Peyer's patch (tissue), 4 donors: ENCODE measurements at regions not wholly inside any gene's neighbourhood (a gene's known extent, or its start where the extent isn't known, plus 50 kb on each side); places are given as distances from the start of the nearest gene placed in this dataset.

ENCODE experiments used
- DNase-seq, 3 donors: peaks; one replicate each; pipeline ENCODE4 v3.0.0-alpha.2; 2017 to 2019
- H3K27ac ChIP-seq, 4 donors: fragments of 200-600 bp; sonication (generic); one replicate each; pipeline ENCODE4 v1.5.1; 2016 to 2019
- H3K27me3 ChIP-seq, 2 donors: fragments of 200-600 bp; sonication (generic); one replicate each; pipeline ENCODE4 v1.5.1; 2019
- H3K36me3 ChIP-seq, 3 donors: fragments of 200-600 bp; sonication (generic); one replicate each; pipeline ENCODE4 v1.5.1; 2016 to 2019
- H3K4me1 ChIP-seq, 4 donors: fragments of 200-600 bp; sonication (generic); one replicate each; pipeline ENCODE4 v1.5.1; 2016 to 2019
- H3K4me3 ChIP-seq, 4 donors: fragments of 200-600 bp; sonication (generic); 1 replicate in 3 of 4; 2 replicates in 1 of 4; pipeline ENCODE4 v1.5.1; 2016 to 2019; ENCODE audit warnings: mild to moderate bottlenecking in 1 of 4
- H3K9me3 ChIP-seq, 4 donors: fragments of 200-600 bp; sonication (generic); one replicate each; pipeline ENCODE4 v1.5.1; 2016 to 2019; ENCODE audit warnings: mild to moderate bottlenecking in 1 of 4
- CTCF ChIP-seq, 6 experiments: fragments of 450-650 bp in 4 of 6; fragments of 200-600 bp in 2 of 6; sonication (generic) in 1 of 6; IDR thresholded peaks; one replicate each; pipeline ENCODE4 v1.5.1; 2017 to 2019; ENCODE audit warnings: antibody characterized with exemption in 6 of 6, mild to moderate bottlenecking in 3 of 6, moderate library complexity in 1 of 6
- POLR2A ChIP-seq, 2 donors: fragments of 450-650 bp; IDR thresholded peaks; one replicate each; pipeline ENCODE4 v1.5.1; 2017; ENCODE audit warnings: antibody characterized with exemption in 2 of 2, mild to moderate bottlenecking in 2 of 2, moderate library complexity in 2 of 2

DNA sequence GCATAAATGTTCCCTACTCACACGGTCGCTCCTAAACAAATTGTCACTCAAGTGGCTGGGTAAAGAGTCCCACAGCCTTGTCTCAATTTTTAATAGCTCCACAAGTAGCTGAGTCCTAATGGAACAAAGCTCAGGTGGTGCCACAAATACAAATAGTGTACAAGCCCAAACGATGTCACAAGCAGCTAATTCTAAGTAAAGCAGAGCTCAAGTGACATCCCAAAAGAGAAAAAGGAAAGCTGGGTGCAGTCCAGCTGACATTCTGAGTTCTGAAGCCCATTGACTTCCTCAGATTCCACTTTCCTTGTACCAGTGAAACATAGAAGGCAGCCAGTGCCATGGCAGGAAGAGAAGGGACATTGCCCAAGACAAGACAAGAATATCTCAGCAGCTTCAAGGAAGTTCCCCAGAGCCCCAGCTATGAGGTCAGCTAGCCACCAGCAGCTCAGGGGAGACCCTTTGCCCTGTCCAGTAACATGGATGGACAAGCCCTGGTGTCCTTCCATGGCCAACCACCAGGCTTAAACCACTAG, 231.2 kb upstream of the SGCD start:
- Histone ChIP-seq H3K27me3 (no peaks in the 10 kb centered on the region), H3K9me3 (no peaks in the 10 kb centered on the region), H3K36me3 (no peaks in the 10 kb centered on the region), H3K27ac (no peak overlapping the region), H3K4me3 (no peak overlapping the region), H3K4me1 (no peaks in the 10 kb centered on the region)
- TF ChIP-seq POLR2A (IDR thresholded peaks at IDR 0.05) (no peak), CTCF (IDR thresholded peaks at IDR 0.05) (no peak)
- DNase-seq = no peak

- Histone ChIP-seq H3K9me3 (no peaks in the 10 kb centered on the region), H3K36me3 (no peaks in the 10 kb centered on the region), H3K27me3 (no peaks in the 10 kb centered on the region), H3K27ac (no peak overlapping the region), H3K4me1 (no peaks in the 10 kb centered on the region), H3K4me3 (no peak overlapping the region)
- DNase-seq = no peak
- TF ChIP-seq CTCF (IDR thresholded peaks at IDR 0.05) = no peak
- no peak for TF ChIP-seq POLR2A (IDR thresholded peaks at IDR 0.05)
Observed at GRCh38 chr5:156096259-156096658, 230.7 kb upstream of the SGCD start.

DNA sequence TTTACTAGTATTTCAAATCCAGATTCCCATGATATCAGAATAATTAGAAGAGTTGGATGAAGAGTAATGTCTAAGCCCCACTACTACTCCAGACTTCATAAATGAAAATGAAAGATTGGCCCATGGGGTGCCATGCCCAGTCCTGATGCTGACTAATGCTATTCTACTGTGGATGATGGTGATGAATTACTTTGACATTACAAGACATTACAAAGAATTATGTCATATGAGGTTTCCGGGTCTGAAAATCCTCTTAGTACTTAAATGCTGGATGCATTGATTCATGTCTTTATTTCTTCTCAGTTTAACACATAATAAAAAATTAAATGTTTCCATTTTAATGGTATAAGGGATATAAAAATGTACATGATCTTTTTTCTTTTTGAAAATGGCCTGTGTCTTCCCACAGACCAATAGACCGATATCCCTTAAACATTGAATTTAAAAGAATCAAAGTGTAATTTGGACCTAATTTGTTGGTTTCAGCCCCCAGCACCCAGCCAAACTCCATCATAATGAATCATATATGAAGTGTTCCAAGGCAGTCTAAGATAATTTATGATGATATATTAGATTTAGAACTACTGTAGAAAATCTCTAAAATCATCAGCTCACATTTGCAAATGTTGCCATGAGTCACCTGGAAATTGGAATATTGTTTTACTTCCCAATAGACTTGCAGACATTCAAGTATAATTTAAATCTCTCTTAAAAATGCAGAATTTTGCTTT, 223.6 kb upstream of the SGCD start:
- H3K27ac ChIP-seq = no peak overlapping the region
- H3K36me3 ChIP-seq = no peaks in the 10 kb centered on the region
- no peak for DNase-seq
- H3K4me3 ChIP-seq = no peak overlapping the region
- TF ChIP-seq POLR2A (IDR thresholded peaks at IDR 0.05) = no peak
- no peaks in the 10 kb centered on the region for H3K27me3 ChIP-seq
- H3K4me1 ChIP-seq = no peaks in the 10 kb centered on the region
- no peaks in the 10 kb centered on the region for H3K9me3 ChIP-seq

GRCh38 chr5:156109317-156110023, 217.5 kb upstream of the SGCD start:
- Histone ChIP-seq H3K4me1 (no peaks in the 10 kb centered on the region), H3K36me3 (no peaks in the 10 kb centered on the region), H3K9me3 (no peaks in the 10 kb centered on the region), H3K4me3 (no peak overlapping the region), H3K27ac (no peak overlapping the region), H3K27me3 (no peaks in the 10 kb centered on the region)
- no peak for DNase-seq
- no peak for TF ChIP-seq CTCF (IDR thresholded peaks at IDR 0.05)
- TF ChIP-seq POLR2A (IDR thresholded peaks at IDR 0.05) = no peak

DNA sequence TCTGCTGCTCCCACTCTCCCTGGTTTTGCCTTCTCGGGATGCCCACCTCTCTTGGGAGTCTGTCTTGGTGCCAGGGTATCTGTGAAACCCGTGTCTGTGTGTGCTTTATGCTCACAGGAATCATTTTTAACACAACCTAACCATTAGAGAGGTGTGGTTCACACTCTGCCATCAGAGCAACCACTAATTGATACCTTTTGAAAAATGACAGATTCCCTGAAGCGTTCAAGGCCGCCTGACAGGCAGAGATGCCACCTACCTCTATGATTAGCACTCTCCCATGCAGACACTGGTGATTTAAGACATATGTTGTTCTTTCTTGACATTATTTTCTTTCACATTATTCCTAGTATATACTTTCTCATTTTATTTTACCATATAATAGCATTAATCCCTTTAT, 207.3 kb upstream of the SGCD start:
- Histone ChIP-seq H3K9me3 (no peaks in the 10 kb centered on the region), H3K27me3 (no peaks in the 10 kb centered on the region), H3K4me1 (no peaks in the 10 kb centered on the region), H3K4me3 (no peak overlapping the region), H3K27ac (no peak overlapping the region), H3K36me3 (no peaks in the 10 kb centered on the region)
- no peak for DNase-seq
- TF ChIP-seq POLR2A (IDR thresholded peaks at IDR 0.05) (no peak), CTCF (IDR thresholded peaks at IDR 0.05) (no peak)

- TF ChIP-seq CTCF (IDR thresholded peaks at IDR 0.05) = no peak
- no peak for TF ChIP-seq POLR2A (IDR thresholded peaks at IDR 0.05)
- DNase-seq = no peak
- Histone ChIP-seq H3K9me3 (no peaks in the 10 kb centered on the region), H3K4me3 (no peak overlapping the region), H3K4me1 (no peaks in the 10 kb centered on the region), H3K36me3 (no peaks in the 10 kb centered on the region), H3K27ac (no peak overlapping the region), H3K27me3 (no peaks in the 10 kb centered on the region)
Observed at GRCh38 chr5:156120777-156121176, 206.2 kb upstream of the SGCD start.
